Type B pancreatic cell (in vitro differentiated cells): ENCODE measurements at regions not wholly inside any gene's neighbourhood (a gene's known extent, or its start where the extent isn't known, plus 50 kb on each side); places are given as distances from the start of the nearest gene placed in this dataset.

ENCODE experiments used
- DNase-seq: peaks from one replicate; pipeline ENCODE4 v3.0.0; 2021; ENCODE audit warnings: mixed read lengths; ENCODE audit not compliant: unreplicated experiment; ENCODE audit errors: extremely low spot score
- H3K27ac Mint-ChIP-seq: 2 replicates; pipeline ENCODE4 v1.8.0; 2021; ENCODE audit warnings: mild to moderate bottlenecking, mixed read lengths
- H3K27me3 Mint-ChIP-seq: 2 replicates; pipeline ENCODE4 v1.8.0; 2021; ENCODE audit warnings: mixed read lengths
- H3K36me3 Mint-ChIP-seq: 2 replicates; pipeline ENCODE4 v1.8.0; 2021; ENCODE audit warnings: mixed read lengths
- H3K4me1 Mint-ChIP-seq: one replicate; pipeline ENCODE4 v1.8.0; 2021; ENCODE audit warnings: mixed read lengths; ENCODE audit not compliant: unreplicated experiment
- H3K4me3 Mint-ChIP-seq: 2 replicates; pipeline ENCODE4 v1.8.0; 2021; ENCODE audit warnings: mild to moderate bottlenecking, mixed read lengths
- H3K9me3 Mint-ChIP-seq: 2 replicates; pipeline ENCODE4 v1.8.0; 2021; ENCODE audit warnings: mixed read lengths
- CTCF ChIP-seq: fragments of 200-600 bp; sonication (generic); conservative IDR thresholded peaks from 2 replicates; pipeline ENCODE4 v1.5.0; 2021; ENCODE audit warnings: antibody characterized with exemption, mild to moderate bottlenecking

DNA sequence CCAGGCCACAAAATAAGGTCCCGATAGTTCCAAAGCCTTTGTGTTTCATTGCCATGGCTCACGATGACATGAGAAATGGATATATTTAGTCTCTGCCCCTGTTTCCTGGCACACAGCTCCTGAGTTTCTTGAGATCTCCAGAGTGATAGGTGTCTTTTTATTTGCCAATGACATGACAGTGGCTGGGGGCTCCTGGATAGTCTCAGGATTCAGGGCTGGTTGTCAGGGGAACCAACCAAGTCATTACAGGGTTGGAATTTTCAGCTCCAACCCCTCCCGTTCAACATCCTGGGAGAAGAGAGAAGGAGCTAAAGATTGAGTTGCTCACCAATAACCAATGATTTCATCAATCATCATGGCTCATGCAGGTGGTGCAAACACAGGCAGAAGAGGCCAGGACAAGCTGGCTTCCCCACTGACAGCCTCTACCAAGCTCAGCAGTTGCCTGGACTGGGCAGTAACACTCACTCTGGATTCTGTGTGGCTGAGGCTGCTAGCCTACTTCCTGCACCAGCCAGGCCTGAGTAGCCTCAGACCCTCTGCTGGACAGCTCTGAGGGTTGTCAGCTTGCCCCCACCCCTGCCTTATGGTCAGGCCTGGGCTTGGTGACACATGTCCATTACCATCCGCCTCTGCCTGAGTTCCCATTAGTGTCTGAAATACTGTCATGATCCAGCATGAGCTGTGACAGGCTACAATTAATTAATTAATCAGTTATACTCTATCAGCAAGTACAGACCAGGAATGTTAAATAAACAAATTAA, 534.4 kb upstream of the CDH5 start:
- Mint-ChIP-seq H3K36me3 (no peaks in the 10 kb centered on the region), H3K4me3 (no peak overlapping the region), H3K27ac (no peak overlapping the region), H3K27me3 (no peaks in the 10 kb centered on the region), H3K4me1 (peaks cover 14% of the 10 kb centered on the region), H3K9me3 (peaks cover 8% of the 10 kb centered on the region)
- TF ChIP-seq CTCF, result no peak
- DNase-seq, result no peak

DNA sequence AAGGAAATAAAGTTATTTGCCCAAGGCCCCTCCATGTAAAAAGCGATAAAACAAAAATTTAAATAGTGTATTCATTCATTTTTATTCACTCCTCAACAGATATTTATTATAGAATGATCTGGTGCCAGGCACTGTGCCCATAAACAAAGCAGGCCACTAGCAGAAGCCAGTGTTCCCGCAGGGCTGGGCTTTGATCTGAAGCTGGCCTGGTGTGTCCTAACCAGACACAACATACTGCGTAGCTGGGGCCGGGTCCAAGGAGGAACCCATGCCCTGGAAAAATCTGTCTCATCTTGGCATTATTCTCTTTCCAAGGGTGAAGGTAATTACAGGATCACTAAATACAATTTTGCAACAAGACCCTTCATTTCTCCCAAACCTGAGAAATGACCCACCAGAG, 537.4 kb upstream of the CDH5 start:
- TF ChIP-seq CTCF, result no peak
- peaks cover 15% of the 10 kb centered on the region for H3K9me3 Mint-ChIP-seq
- H3K4me3 Mint-ChIP-seq, result no peak overlapping the region
- no peak overlapping the region for H3K27ac Mint-ChIP-seq
- DNase-seq, result no peak
- peaks cover 3% of the 10 kb centered on the region for H3K27me3 Mint-ChIP-seq
- no peaks in the 10 kb centered on the region for H3K36me3 Mint-ChIP-seq
- peaks cover 20% of the 10 kb centered on the region for H3K4me1 Mint-ChIP-seq

DNA sequence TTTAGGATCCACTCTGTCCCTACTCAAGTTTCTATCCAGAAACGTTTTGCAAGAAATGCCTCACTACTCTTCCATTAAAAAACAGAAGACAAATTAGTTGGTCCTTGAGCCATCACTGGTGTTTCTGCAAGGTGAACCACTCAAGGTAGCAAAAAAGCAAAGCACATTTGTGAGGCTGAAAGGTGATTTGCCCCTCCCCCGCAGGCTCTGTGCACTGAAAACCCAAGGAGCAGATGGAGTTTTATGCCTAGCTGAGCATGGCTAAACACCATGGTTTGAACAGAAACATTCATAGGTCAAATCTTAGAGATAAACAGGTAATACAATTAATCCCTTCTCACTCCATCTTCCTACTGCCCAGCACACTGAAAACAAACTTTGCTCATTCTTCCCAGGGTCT, 538.2 kb upstream of the CDH5 start:
- no peak for DNase-seq
- H3K27me3 Mint-ChIP-seq, result peaks cover 3% of the 10 kb centered on the region
- no peak overlapping the region for H3K27ac Mint-ChIP-seq
- no peaks in the 10 kb centered on the region for H3K36me3 Mint-ChIP-seq
- H3K4me3 Mint-ChIP-seq, result no peak overlapping the region
- TF ChIP-seq CTCF, result no peak
- H3K4me1 Mint-ChIP-seq, result peaks cover 16% of the 10 kb centered on the region
- H3K9me3 Mint-ChIP-seq, result peaks cover 15% of the 10 kb centered on the region

DNA sequence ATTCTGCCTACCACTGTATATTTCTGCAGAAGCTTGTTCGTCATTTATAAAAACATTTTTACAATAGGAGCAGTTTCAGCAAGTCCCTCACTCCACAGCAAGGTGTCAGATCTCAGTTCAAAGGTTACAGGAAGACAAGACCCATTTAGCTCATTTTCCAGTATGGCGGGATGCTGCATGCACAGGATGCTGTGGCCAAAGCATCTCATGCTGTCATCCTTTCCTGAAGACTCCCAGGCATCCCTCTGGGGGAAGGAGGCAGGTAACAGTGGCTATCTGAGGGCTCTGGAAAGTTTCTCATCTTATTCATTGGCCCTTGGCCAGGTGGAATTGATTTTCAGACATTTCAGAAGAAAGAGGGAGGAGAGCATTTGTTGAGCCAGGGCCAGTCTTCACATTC, 539.3 kb upstream of the CDH5 start:
- H3K36me3 Mint-ChIP-seq, result no peaks in the 10 kb centered on the region
- no peak for DNase-seq
- TF ChIP-seq CTCF, result no peak
- H3K9me3 Mint-ChIP-seq, result peaks cover 15% of the 10 kb centered on the region
- H3K4me1 Mint-ChIP-seq, result peaks cover 6% of the 10 kb centered on the region
- no peak overlapping the region for H3K4me3 Mint-ChIP-seq
- H3K27me3 Mint-ChIP-seq, result peaks cover 3% of the 10 kb centered on the region
- no peak overlapping the region for H3K27ac Mint-ChIP-seq

GRCh38 chr16:65825191-65825856, 541.2 kb upstream of the CDH5 start:
- Mint-ChIP-seq H3K4me1 (peaks cover 6% of the 10 kb centered on the region), H3K36me3 (no peaks in the 10 kb centered on the region), H3K4me3 (no peak overlapping the region), H3K9me3 (peaks cover 15% of the 10 kb centered on the region), H3K27ac (no peak overlapping the region), H3K27me3 (peaks cover 3% of the 10 kb centered on the region)
- no peak for DNase-seq
- TF ChIP-seq CTCF, result no peak
